SW480 (cell line): ENCODE measurements at regions not wholly inside any gene's neighbourhood (a gene's known extent, or its start where the extent isn't known, plus 50 kb on each side); places are given as distances from the start of the nearest gene placed in this dataset.

Experiments used
- DNase-seq: peaks from one replicate; pipeline ENCODE4 v3.0.0-alpha.2; 2016; ENCODE audit warnings: low spot score

- DNase-seq, result no peak
Observed at GRCh38 chr10:62631241-62631640, 173.3 kb upstream of the ADO start.

GRCh38 chr10:62632071-62632809, 172.3 kb upstream of the ADO start:
- DNase-seq, result no peak

DNA sequence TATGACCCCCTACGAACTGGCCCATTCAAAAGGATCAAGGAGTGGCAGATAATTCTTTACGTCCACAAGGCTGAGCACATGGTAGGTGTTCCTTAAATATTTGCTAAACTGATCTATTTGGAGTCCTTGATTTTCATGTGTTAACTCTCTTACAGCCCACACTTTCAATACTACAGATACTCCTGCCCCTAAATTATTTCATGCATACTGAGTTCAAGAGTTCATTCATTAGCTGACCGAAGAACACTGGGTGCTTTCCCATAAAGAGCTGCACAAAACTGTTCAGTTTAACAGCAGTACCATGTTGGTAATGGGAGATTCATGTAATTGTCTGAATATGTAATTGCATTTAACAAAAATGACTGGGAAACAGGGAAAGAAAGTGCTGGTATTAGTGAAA, 170.5 kb upstream of the ADO start:
- no peak for DNase-seq

- no peak for DNase-seq
Observed at GRCh38 chr10:62634576-62634975, 169.9 kb upstream of the ADO start.

DNA sequence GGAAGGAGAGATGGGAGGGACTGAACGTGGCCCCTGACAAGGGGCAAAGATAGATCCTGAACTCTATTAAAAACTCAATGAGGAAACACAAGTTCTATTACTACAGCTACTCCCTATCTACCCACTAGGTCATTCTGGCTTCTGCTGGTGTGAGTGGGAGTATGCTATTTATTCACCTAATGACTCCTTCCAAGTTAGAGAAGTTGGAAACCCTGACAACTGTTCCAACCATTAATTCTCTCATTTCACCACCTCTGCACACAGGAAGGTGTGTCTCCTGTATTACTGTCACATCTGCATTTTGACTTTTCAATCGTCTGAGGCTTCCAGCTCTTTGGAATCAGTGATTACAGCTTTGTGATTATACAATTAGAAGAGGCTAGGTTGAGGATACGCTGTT, 169.4 kb upstream of the ADO start:
- no peak for DNase-seq

- DNase-seq, result no peak
Observed at GRCh38 chr10:62636825-62637248, 167.7 kb upstream of the ADO start.

DNA sequence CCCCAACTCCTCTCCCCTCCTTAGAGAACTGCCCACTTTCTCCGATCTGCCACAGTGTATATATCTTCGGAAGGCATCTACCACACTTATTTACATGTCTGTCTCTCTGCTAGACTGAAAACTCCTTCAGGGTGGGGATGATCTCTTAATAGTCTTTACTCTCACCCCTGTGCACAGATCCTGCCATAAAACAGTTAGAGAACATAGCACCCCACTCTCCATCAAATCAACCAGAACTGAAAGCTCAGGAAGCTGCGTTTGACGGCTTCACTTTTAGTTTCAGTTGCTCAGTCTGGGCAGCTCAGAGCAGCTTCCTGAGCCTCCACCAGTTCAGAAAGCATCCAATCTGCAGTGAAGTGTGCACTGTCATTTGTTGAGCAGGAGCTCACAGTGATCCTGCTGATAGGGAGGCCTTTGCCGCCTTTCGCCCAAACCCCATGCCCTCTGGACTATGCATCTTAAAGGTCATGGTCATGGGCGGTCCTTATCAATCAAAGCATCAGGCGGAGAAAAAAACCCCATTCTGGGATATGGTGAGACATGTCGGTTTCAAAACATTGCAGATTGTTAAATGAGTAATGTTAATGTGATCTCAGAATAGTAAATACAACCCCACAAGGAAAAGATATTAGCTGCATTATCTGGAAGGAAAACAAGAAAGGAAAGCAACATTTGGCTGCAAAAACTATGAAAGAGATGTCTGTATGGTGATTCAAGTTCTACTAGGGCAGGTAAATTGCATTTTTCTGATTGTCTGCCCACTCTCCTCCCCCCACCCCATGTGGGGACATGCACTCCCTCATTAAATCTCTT, 167.1 kb upstream of the ADO start:
- DNase-seq, result no peak

GRCh38 chr10:62638062-62638477, 166.4 kb upstream of the ADO start:
- no peak for DNase-seq

DNA sequence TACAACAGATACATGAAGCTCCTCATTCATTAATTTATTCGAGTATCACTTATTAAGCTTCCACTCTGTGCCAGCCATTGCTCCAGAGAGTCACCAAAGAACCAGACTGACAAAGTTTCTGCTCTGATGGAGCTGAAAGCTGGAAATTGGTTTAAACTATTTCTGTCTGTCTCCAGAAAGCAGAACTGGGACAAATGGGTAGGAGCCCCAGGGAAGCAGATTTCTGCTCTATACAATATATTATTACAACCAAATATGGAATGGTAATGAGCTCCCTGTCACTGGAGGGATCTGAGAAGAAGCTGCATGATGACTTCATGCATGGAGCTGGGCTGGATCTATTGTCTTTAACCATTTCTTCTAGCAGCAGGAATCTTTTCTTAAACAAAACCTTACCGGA, 165.4 kb upstream of the ADO start:
- no peak for DNase-seq

DNA sequence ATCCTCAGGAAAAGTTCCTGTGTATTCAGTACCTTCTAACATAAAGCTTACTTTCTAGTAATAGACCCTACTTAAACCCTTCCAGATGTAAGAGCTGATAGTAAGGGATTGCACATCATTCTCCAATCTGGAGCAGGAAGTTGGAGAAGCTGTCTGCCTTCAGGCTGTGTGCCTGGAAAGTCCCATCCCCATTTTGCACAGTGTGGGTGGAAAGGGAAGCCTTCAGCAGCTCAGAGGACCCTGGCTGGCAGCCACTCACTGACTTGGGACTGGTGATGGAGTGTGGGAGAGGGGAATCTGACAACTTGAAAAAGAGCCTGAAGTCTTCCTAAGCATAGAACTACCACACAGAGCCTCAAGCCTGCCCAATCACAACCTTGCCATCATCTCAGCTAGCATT, 164.1 kb upstream of the ADO start:
- DNase-seq, result no peak

GRCh38 chr10:62643606-62644587, 160.6 kb upstream of the ADO start:
- DNase-seq, result no peak

GRCh38 chr10:62647375-62648092, 157.0 kb upstream of the ADO start:
- DNase-seq, result no peak

GRCh38 chr10:62648921-62649320, 155.6 kb upstream of the ADO start:
- DNase-seq, result no peak

DNA sequence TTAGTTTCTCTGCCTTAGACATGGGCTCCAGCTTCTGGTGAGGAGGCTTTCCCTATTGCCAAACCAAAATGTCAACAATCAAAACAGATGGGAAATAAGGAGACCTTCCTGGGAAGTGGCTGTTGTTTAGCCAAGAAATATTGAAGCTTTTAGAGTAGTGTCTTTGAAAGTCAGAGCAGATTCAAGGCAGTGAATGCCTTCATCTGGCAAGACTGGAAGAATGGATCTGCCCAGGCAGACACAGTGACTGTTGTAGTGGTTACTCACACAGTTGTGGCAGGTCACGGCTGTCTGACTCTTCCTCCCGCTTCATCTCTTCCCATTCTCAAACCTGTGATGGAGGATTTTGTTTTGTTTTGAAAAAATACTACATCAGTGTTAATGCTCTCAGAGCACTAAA, 154.1 kb upstream of the ADO start:
- DNase-seq, result no peak

GRCh38 chr10:62651341-62651740, 153.2 kb upstream of the ADO start:
- DNase-seq, result no peak

DNA sequence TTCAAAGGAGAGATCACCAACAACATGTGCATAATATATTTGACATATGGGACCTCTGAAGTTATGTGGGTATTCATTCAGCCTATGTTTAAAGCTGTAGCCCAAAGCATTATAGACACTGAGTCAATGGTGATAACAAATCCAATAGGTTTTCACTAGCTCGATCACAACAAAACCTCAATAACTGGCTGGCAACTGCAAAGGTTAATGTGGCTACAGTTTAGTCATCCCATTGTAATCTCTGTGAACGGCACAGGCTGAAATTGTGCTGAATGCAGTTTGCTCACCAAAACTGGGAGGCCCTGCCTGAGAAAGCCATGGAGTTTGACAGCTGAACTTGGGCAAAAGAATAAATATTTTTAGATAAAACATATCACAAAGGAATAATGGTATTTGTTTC, 152.4 kb upstream of the ADO start:
- DNase-seq, result no peak

GRCh38 chr10:62652564-62652963, 152.0 kb upstream of the ADO start:
- no peak for DNase-seq

DNA sequence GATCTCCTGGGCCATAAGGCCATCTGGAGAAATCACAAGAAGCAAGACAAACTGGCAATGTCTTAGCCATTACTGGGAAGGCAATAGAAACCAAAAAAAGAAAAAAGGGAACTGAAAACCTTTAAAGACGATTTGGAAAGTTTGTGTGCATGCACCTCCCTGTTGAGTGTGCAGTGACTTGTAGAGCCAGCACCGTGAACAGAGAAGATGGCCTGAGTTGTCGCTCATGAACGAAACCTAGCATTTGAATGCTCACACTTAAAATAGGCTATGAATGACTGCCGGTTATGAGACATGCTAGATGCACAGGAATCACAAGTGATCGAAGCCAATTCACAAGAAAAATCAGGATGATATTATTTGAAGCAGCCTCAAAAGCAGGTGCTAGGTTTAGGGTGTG, 151.3 kb upstream of the ADO start:
- no peak for DNase-seq

DNA sequence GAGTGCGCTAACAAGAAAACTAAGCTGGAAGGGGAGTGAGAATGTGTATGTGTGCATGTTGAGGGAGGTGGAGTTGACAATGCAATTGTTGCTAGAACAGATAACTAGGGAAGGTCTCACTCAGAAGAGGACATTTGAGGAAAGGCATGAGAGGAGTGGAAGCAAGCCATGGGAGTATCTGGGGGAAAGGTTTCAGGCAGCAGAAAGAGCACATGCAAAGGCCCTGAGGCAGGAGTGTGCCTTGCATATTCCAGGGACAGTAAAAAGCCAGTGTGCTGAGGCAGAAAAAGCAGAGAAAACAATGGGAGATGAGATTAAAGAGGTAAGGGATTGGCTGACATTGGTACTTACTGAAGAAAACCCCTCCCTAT, 149.6 kb upstream of the ADO start:
- no peak for DNase-seq

GRCh38 chr10:62655337-62655994, 149.1 kb upstream of the ADO start:
- DNase-seq, result no peak

DNA sequence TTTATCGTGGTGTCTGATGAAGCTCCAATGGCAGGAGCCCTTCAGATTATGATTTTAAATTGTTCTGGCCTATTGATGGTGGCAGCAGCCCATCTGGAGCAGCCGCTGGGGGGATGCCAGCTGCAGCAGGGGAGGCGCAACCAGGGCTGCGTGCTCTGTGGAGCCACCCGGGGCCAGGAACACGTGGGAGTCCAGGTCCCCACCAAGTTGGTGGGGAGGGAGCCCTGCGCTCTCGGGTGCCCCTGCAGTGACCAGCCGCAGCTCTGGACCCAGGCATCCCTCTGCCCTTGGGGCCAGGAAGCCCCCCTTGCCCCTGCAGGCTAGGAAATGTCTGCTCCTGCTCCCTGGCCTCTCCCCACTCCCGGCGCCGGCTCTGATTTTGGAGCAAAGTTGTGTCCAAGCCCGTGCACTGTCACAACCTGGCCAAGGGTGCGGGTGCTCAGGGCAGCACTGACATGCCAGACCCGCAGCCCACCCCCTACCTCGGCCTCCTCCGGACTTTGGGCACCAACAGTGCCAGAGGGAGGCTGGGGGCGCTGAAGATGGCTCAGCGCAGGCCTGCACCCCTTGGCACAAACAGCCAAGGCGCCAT, 147.2 kb upstream of the ADO start:
- no peak for DNase-seq
